GM12878 (cell line): ENCODE measurements at regions not wholly inside any gene's neighbourhood (a gene's known extent, or its start where the extent isn't known, plus 50 kb on each side); places are given as distances from the start of the nearest gene placed in this dataset.

ENCODE experiments used
- ATAC-seq: fragments of 200-7000 bp; cut with Tn5 transposase; 3 replicates; pipeline ENCODE4 v1.9.1; 2020; ENCODE audit warnings: mild to moderate bottlenecking, moderate library complexity
- BruUV-seq: library from RNA; stranded (reverse); fragments of 400-500 nt; replicated peaks from 2 replicates; lab custom pipeline; 2021; lab: Mats Ljungman, UMichigan
- CTCF ChIA-PET: fragments of 300-600 bp; sonication (Branson Sonifier 250); formaldehyde crosslinking; extraction: SDS; loops from one replicate; lab custom pipeline; 2021; ENCODE audit warnings: inconsistent platforms; lab: Yijun Ruan, JAX
- POLR2A ChIA-PET: fragments of 350-600 bp; formaldehyde crosslinking; extraction: SDS; loops from one replicate; lab custom pipeline; 2021; ENCODE audit warnings: inconsistent platforms; lab: Charles Lee
- RAD21 ChIA-PET: fragments of 300-600 bp; sonication (Branson Sonifier 250); formaldehyde crosslinking; loops from one replicate; lab custom pipeline; 2023; ENCODE audit warnings: antibody characterized with exemption; ENCODE audit not compliant: unreplicated experiment; lab: Charles Lee
- SMC1A ChIA-PET: fragments of 300-600 bp; sonication (Branson Sonifier 250); formaldehyde crosslinking; loops from one replicate; lab custom pipeline; 2023; ENCODE audit not compliant: unreplicated experiment, uncharacterized antibody; lab: Charles Lee
- DNase-seq: peaks from one replicate; pipeline ENCODE4 v3.0.0-alpha.2; 2011; ENCODE audit warnings: low read depth, low spot score
- FAIRE-seq: peaks from 3 replicates; lab custom pipeline; 2011; peaks lifted over from hg19 to GRCh38; lab: Jason Lieb, UNC
- H2AFZ ChIP-seq: 2 replicates; pipeline ENCODE4 v1.6.0; 2011; ENCODE audit warnings: low read depth, low read length, control low read depth; ENCODE audit not compliant: control insufficient read depth
- H3K27ac ChIP-seq: 2 replicates; pipeline ENCODE4 v1.5.1; 2011; ENCODE audit warnings: control low read depth; ENCODE audit not compliant: control insufficient read depth, insufficient read depth
- H3K27me3 ChIP-seq, 2 experiments: replicated peaks in 1 of 2; 2 replicates each; pipeline versions ENCODE4 v1.6.0 to v1.6.1; 2011; ENCODE audit warnings: low read length in 1 of 2; ENCODE audit not compliant: control insufficient read depth in 2 of 2, insufficient read depth in 2 of 2
- H3K36me3 ChIP-seq, 2 experiments: 2 replicates each; pipeline ENCODE4 v1.5.1; 2011; ENCODE audit warnings: low read length in 1 of 2; ENCODE audit not compliant: control insufficient read depth in 2 of 2, insufficient read depth in 2 of 2
- H3K4me1 ChIP-seq: 2 replicates; pipeline ENCODE4 v1.6.1; 2011; ENCODE audit warnings: mild to moderate bottlenecking, low read length, moderate library complexity, mixed read lengths; ENCODE audit not compliant: control insufficient read depth, insufficient read depth
- H3K4me2 ChIP-seq: 2 replicates; pipeline ENCODE4 v1.6.0; 2011; ENCODE audit warnings: control low read depth; ENCODE audit not compliant: control insufficient read depth, insufficient read depth
- H3K4me3 ChIP-seq: fragments of 200-600 bp; sonication (generic); 2 replicates; pipeline ENCODE4 v1.5.1; 2016
- H3K79me2 ChIP-seq: 2 replicates; pipeline ENCODE4 v1.6.0; 2011; ENCODE audit warnings: low read length; ENCODE audit not compliant: control insufficient read depth, insufficient read depth
- H3K9ac ChIP-seq: 2 replicates; pipeline ENCODE4 v1.8.0; 2011; ENCODE audit warnings: low read length, control low read depth, mixed read lengths; ENCODE audit not compliant: control insufficient read depth, insufficient read depth
- H3K9me3 ChIP-seq: replicated peaks from 3 replicates; pipeline ENCODE4 v1.5.1; 2011; ENCODE audit warnings: mild to moderate bottlenecking, low read length; ENCODE audit not compliant: control insufficient read depth, insufficient read depth
- H4K20me1 ChIP-seq: 2 replicates; pipeline ENCODE4 v1.6.0; 2011; ENCODE audit not compliant: control insufficient read depth, insufficient read depth
- ASH2L ChIP-seq: fragments of 300-600, 200-600 bp; sonication (generic); IDR thresholded peaks from 2 replicates; pipeline ENCODE4 v1.6.1; 2017; ENCODE audit warnings: low read depth, mild to moderate bottlenecking, borderline replicate concordance
- EP300 ChIP-seq, 2 experiments: fragments of 150-350 bp in 1 of 2; IDR thresholded peaks; 2 replicates each; pipeline ENCODE4 v1.6.1; 2011 to 2012; ENCODE audit warnings: low read depth in 2 of 2, low read length in 2 of 2, borderline replicate concordance in 1 of 2, improper control_type of control experiment in 1 of 2, inconsistent platforms in 1 of 2; ENCODE audit not compliant: control insufficient read depth in 1 of 2
- ESRRA ChIP-seq: IDR thresholded peaks from 2 replicates; pipeline ENCODE4 v1.6.1; 2012; ENCODE audit warnings: mild to moderate bottlenecking, low read length, improper control_type of control experiment
- KAT2A ChIP-seq: conservative IDR thresholded peaks from 2 replicates; pipeline ENCODE4 v1.6.1; 2011; ENCODE audit warnings: low read depth, low read length; ENCODE audit not compliant: control insufficient read depth
- PAX5 ChIP-seq: IDR thresholded peaks from 2 replicates; pipeline ENCODE4 v1.6.1; 2011; ENCODE audit warnings: low read depth, low read length, borderline replicate concordance
- RELA ChIP-seq: fragments of 450-650 bp; IDR thresholded peaks from 2 replicates; pipeline ENCODE4 v1.8.0; 2014; ENCODE audit warnings: borderline replicate concordance; ENCODE audit not compliant: partially characterized antibody
- STAT1 ChIP-seq: fragments of 450-650 bp; conservative IDR thresholded peaks from 2 replicates; pipeline ENCODE4 v1.6.1; 2014; ENCODE audit warnings: antibody characterized with exemption, mild to moderate bottlenecking
- ZNF24 ChIP-seq: fragments of 450-650 bp; IDR thresholded peaks from 2 replicates; pipeline ENCODE4 v1.6.1; 2017; ENCODE audit warnings: antibody characterized with exemption, mild to moderate bottlenecking
- WGBS: methylation state at CpG from one replicate; pipeline ENCODE4 v1.1.6; 2016; ENCODE audit warnings: low lambda C conversion rate; ENCODE audit not compliant: insufficient replicate concordance, insufficient coverage; ENCODE audit errors: missing lambda C conversion rate; 5-methylcytosine and 5-hydroxymethylcytosine counted together
- in situ Hi-C: fragments of 300-500 bp; cut with MboI; formaldehyde crosslinking; loops from 9 replicates; pipeline ENCODE4 v1.14.3; 2018; ENCODE audit warnings: mixed read lengths
- intact Hi-C: fragments of 100-400 bp; cut with micrococcal nuclease; formaldehyde crosslinking; loops from one replicate; pipeline ENCODE4 v1.14.2; 2022; ENCODE audit not compliant: unreplicated experiment
- TF ChIP-seq, protein P1 (sequence below): IDR thresholded peaks from 2 replicates; pipeline ENCODE4 v1.6.1; 2012; ENCODE audit warnings: improper control_type of control experiment, low read depth, low read length; ENCODE audit not compliant: insufficient replicate concordance
- TF ChIP-seq, protein P2 (sequence below): fragments of 450-650 bp; formaldehyde crosslinking; IDR thresholded peaks from 2 replicates; pipeline ENCODE4 v1.4.0; 2022; ENCODE audit warnings: mild to moderate bottlenecking, moderate library complexity
- TF ChIP-seq, protein P3 (sequence below): fragments of 450-650 bp; IDR thresholded peaks from 2 replicates; pipeline ENCODE4 v1.6.1; 2016; ENCODE audit warnings: mild to moderate bottlenecking, moderate library complexity, borderline replicate concordance

DNA sequence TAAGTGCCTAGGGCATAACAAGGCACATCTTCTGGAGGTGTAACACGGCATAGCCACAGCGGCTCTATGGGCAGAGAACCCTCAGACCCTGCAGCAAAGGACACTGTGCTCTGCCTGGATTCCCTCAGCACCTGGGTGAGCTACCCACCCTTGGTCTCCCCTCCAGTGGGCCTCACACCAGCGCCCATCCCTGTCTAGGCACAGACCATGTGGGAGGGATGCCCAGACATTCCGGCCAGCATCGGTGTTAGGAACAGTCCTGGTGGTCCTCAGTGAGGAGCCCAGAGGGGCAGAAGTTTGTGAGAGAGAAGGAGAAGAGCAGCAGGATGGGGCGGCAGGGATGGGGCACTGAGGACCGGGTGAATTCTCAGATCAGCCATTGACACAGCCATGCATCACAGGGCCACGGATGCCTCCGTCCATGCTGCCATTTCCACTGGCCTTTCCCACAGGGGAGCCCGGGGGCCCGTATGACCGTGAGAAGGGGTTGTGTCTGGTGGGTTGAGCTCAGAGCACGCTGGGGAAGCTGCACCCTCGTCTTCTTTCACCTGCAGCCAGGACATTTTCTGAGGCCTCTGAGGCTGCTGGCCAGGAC, 282.7 kb upstream of the SFSWAP start:
- intact Hi-C loops = no loop called here
- H3K27ac ChIP-seq = no peak overlapping the region
- SMC1A ChIA-PET = no interaction called here
- H3K79me2 ChIP-seq = no peaks in the 10 kb centered on the region
- WGBS = 32% methylated on average over 14 of the region's 14 CpGs
- no peak overlapping the region for H3K9ac ChIP-seq
- CTCF ChIA-PET = no interaction called here
- H3K4me3 ChIP-seq = no peak overlapping the region
- in situ Hi-C loops = no loop called here
- POLR2A ChIA-PET = no interaction called here
- no peak for ATAC-seq
- H3K27me3 ChIP-seq = no peaks in the 10 kb centered on the region
- RAD21 ChIA-PET = no interaction called here
- no peaks in the 10 kb centered on the region for H4K20me1 ChIP-seq
- no peak for DNase-seq
- peaks cover 4% of the 10 kb centered on the region; the same call in 1 of the 2 replicates for H3K4me1 ChIP-seq
- FAIRE-seq = no peak
- H3K4me2 ChIP-seq = no peak overlapping the region
- no TSS peak for BruUV-seq
- no peaks in the 10 kb centered on the region; the same call in 2 of the 3 replicates for H3K9me3 ChIP-seq
- H3K36me3 ChIP-seq = no peaks in the 10 kb centered on the region
- H2AFZ ChIP-seq = no peak overlapping the region
- no peak for TF ChIP-seq RELA
- TF ChIP-seq, protein P1, sequence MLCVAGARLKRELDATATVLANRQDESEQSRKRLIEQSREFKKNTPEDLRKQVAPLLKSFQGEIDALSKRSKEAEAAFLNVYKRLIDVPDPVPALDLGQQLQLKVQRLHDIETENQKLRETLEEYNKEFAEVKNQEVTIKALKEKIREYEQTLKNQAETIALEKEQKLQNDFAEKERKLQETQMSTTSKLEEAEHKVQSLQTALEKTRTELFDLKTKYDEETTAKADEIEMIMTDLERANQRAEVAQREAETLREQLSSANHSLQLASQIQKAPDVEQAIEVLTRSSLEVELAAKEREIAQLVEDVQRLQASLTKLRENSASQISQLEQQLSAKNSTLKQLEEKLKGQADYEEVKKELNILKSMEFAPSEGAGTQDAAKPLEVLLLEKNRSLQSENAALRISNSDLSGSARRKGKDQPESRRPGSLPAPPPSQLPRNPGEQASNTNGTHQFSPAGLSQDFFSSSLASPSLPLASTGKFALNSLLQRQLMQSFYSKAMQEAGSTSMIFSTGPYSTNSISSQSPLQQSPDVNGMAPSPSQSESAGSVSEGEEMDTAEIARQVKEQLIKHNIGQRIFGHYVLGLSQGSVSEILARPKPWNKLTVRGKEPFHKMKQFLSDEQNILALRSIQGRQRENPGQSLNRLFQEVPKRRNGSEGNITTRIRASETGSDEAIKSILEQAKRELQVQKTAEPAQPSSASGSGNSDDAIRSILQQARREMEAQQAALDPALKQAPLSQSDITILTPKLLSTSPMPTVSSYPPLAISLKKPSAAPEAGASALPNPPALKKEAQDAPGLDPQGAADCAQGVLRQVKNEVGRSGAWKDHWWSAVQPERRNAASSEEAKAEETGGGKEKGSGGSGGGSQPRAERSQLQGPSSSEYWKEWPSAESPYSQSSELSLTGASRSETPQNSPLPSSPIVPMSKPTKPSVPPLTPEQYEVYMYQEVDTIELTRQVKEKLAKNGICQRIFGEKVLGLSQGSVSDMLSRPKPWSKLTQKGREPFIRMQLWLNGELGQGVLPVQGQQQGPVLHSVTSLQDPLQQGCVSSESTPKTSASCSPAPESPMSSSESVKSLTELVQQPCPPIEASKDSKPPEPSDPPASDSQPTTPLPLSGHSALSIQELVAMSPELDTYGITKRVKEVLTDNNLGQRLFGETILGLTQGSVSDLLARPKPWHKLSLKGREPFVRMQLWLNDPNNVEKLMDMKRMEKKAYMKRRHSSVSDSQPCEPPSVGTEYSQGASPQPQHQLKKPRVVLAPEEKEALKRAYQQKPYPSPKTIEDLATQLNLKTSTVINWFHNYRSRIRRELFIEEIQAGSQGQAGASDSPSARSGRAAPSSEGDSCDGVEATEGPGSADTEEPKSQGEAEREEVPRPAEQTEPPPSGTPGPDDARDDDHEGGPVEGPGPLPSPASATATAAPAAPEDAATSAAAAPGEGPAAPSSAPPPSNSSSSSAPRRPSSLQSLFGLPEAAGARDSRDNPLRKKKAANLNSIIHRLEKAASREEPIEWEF = no peak
- TF ChIP-seq ASH2L = no peak
- TF ChIP-seq KAT2A = no peak
- no peak for TF ChIP-seq EP300 (IDR thresholded peaks at IDR 0.05; ENCODE audit: borderline replicate concordance in 1 of 2, control insufficient read depth in 1 of 2, low read depth in 2 of 2, low read length in 2 of 2)
- no peak for TF ChIP-seq ZNF24
- TF ChIP-seq, protein P2, sequence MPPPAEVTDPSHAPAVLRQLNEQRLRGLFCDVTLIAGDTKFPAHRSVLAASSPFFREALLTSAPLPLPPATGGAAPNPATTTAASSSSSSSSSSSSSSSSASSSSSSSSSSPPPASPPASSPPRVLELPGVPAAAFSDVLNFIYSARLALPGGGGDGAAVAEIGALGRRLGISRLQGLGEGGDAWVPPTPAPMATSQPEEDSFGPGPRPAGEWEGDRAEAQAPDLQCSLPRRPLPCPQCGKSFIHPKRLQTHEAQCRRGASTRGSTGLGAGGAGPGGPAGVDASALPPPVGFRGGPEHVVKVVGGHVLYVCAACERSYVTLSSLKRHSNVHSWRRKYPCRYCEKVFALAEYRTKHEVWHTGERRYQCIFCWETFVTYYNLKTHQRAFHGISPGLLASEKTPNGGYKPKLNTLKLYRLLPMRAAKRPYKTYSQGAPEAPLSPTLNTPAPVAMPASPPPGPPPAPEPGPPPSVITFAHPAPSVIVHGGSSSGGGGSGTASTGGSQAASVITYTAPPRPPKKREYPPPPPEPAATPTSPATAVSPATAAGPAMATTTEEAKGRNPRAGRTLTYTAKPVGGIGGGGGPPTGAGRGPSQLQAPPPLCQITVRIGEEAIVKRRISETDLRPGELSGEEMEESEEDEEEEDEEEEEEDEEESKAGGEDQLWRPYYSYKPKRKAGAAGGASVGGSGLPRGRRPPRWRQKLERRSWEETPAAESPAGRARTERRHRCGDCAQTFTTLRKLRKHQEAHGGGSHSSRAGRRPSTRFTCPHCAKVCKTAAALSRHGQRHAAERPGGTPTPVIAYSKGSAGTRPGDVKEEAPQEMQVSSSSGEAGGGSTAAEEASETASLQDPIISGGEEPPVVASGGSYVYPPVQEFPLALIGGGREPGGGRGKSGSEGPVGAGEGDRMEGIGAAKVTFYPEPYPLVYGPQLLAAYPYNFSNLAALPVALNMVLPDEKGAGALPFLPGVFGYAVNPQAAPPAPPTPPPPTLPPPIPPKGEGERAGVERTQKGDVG (CRISPR knock-in tag) = no peak
- TF ChIP-seq, protein P3, sequence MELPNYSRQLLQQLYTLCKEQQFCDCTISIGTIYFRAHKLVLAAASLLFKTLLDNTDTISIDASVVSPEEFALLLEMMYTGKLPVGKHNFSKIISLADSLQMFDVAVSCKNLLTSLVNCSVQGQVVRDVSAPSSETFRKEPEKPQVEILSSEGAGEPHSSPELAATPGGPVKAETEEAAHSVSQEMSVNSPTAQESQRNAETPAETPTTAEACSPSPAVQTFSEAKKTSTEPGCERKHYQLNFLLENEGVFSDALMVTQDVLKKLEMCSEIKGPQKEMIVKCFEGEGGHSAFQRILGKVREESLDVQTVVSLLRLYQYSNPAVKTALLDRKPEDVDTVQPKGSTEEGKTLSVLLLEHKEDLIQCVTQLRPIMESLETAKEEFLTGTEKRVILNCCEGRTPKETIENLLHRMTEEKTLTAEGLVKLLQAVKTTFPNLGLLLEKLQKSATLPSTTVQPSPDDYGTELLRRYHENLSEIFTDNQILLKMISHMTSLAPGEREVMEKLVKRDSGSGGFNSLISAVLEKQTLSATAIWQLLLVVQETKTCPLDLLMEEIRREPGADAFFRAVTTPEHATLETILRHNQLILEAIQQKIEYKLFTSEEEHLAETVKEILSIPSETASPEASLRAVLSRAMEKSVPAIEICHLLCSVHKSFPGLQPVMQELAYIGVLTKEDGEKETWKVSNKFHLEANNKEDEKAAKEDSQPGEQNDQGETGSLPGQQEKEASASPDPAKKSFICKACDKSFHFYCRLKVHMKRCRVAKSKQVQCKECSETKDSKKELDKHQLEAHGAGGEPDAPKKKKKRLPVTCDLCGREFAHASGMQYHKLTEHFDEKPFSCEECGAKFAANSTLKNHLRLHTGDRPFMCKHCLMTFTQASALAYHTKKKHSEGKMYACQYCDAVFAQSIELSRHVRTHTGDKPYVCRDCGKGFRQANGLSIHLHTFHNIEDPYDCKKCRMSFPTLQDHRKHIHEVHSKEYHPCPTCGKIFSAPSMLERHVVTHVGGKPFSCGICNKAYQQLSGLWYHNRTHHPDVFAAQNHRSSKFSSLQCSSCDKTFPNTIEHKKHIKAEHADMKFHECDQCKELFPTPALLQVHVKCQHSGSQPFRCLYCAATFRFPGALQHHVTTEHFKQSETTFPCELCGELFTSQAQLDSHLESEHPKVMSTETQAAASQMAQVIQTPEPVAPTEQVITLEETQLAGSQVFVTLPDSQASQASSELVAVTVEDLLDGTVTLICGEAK = no peak
- no peak for TF ChIP-seq ESRRA
- no peak for TF ChIP-seq STAT1
- no peak for TF ChIP-seq PAX5
